ES-I3 (cell line): ENCODE measurements at regions not wholly inside any gene's neighbourhood (a gene's known extent, or its start where the extent isn't known, plus 50 kb on each side); places are given as distances from the start of the nearest gene placed in this dataset.
"Not testable (repeated sequence)": the region's sequence is repeated elsewhere in the genome, so short reads cannot be mapped to it uniquely, and the experiment has no call there.

Source experiments
- H3K36me3 ChIP-seq: 2 replicates; pipeline ENCODE4 v1.6.1; 2013; ENCODE audit warnings: mild to moderate bottlenecking, low read length, control low read depth, moderate library complexity; ENCODE audit not compliant: insufficient read depth
- H3K4me1 ChIP-seq: 2 replicates; pipeline ENCODE4 v1.6.1; 2013; ENCODE audit warnings: mild to moderate bottlenecking, control low read depth, low read length; ENCODE audit not compliant: insufficient read depth
- H3K9ac ChIP-seq: 2 replicates; pipeline ENCODE4 v1.6.1; 2013; ENCODE audit warnings: low read depth, mild to moderate bottlenecking, low read length, moderate library complexity
- H3K9me3 ChIP-seq: 2 replicates; pipeline ENCODE4 v1.6.1; 2013; ENCODE audit warnings: mild to moderate bottlenecking, low read length, moderate library complexity; ENCODE audit not compliant: control insufficient read depth, insufficient read depth

- H3K9ac ChIP-seq = peak overlapping the region; percentile 15; the same call in 1 of the 2 replicates
- not testable (repeated sequence) for H3K9me3 ChIP-seq, H3K36me3 ChIP-seq, H3K4me1 ChIP-seq
Measured at GRCh38 chr10:38401565-38401964, 307.4 kb downstream of the ZNF37A start.

- H3K9me3 ChIP-seq, H3K36me3 ChIP-seq, H3K4me1 ChIP-seq: not testable (repeated sequence)
- H3K9ac ChIP-seq = peak overlapping the region; percentile 56
Measured at GRCh38 chr10:38402442-38403346, 308.6 kb downstream of the ZNF37A start.

DNA sequence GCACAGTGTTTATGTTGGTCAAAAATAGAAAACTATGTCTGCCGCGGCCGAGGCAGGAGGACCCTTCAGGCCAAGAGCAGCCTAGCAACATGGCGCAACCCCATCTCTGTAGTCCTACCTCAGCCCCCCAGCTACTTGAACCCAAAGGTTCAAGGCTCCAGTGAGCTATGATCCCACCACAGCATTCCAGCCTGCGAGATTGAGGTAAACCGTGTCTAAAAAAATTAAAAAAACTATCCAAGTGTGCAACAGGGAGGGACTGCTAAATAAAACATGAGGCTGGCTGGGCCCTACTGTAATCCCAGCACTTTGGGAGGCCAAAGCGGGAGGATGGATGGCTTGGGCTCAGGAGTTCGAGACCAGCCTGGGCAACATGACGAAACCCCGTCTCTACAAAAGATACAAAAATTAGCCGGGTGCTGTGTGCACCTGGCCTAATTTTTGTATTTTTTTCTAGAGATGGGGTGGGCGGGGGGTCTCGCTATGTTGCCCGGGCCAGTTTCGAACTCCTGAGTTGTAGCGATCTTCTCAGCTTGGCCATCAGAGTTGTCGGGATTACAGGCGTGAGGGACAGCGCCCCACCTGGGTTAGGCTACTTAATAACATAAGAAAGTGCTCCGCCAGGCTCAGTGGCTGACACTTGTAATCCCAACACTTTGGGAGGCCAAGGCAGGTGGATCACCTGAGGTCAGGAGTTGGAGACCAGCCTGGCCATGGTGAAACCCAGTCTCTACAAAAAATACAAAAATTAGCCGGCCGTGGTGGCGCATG is 309.4 kb downstream of the ZNF37A start:
- H3K9ac ChIP-seq = peak overlapping the region; percentile 38
- H3K4me1 ChIP-seq, H3K9me3 ChIP-seq, H3K36me3 ChIP-seq: not testable (repeated sequence)

GRCh38 chr10:38423634-38424033 is 329.5 kb downstream of the ZNF37A start:
- not testable (repeated sequence) for H3K4me1 ChIP-seq, H3K36me3 ChIP-seq, H3K9ac ChIP-seq, H3K9me3 ChIP-seq

- not testable (repeated sequence) for H3K9me3 ChIP-seq, H3K9ac ChIP-seq, H3K36me3 ChIP-seq, H3K4me1 ChIP-seq
Measured at GRCh38 chr10:38430242-38430641, 336.1 kb downstream of the ZNF37A start.

GRCh38 chr10:38437359-38437758 is 343.2 kb downstream of the ZNF37A start:
- not testable (repeated sequence) for H3K4me1 ChIP-seq, H3K9me3 ChIP-seq, H3K36me3 ChIP-seq, H3K9ac ChIP-seq

DNA sequence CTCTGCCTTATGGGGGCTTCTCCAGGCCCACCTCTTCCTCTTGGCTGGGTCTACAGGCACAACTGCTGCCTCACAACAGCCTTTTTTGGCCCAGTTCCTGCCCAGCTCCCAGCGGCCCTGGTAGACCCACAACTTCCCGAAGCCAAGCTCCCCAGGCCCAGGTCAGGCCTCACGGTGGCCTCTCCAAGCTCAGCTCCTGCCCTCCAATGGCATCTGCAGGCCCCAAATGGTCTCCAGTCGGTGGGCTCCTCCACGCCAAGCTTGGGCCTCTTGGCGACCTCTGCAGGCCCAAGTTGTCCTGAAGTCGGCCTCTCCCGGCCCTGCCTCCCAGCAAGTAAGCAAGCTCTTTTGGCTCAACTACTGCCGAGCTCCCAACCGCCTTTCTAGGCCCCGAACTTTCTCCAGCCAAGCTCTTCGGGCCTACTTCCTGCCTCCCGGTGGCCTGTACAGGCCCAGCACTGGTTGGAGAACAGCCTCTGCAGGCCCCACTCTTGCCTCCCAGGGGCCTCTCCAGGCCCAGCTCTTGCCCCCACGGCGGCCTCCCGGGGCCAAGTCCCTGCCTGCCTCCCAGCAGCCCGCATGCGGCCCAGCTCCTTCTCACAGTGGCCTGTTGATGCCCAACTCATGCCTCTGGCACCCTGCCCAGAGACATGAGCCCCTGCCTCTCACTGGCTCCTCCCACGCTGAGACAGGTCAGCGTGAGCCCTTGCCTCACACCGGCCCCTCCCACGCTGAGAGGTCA is 354.6 kb downstream of the ZNF37A start:
- not testable (repeated sequence) for H3K4me1 ChIP-seq, H3K9me3 ChIP-seq, H3K9ac ChIP-seq, H3K36me3 ChIP-seq

GRCh38 chr10:38449618-38450017 is 355.5 kb downstream of the ZNF37A start:
- H3K4me1 ChIP-seq, H3K9ac ChIP-seq, H3K9me3 ChIP-seq, H3K36me3 ChIP-seq: not testable (repeated sequence)

DNA sequence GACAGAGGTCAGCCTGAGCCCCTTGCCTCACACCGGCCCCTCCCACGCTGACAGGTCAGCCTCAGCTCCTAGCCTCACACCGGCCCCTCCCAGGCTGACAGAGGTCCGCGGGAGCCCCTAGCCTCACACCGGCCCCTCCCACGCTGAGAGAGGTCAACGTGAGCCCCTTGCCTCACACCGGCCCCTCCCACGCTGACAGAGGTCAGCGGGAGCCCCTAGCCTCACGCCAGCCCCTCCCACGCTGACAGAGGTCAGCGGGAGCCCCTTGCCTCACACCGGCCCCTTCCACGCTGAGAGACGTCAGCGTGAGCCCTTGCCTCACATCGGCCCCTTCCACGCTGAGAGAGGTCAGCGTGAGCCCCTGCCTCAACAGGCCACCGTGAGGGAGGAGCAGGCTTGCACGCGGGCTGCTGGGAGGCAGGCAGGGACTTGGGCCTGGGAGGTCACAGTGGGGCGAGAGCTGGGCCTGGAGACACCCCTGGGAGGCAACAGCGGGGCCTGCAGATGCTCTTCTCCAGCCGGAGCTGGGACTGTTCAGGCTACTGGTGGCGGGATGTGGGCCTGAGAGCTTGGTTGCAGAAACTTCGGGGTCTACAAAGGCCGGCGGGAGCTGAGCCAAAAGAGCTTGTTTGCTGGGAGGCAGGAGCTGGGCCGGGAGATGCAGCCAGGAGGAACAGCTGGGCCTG is 356.4 kb downstream of the ZNF37A start:
- H3K9me3 ChIP-seq, H3K9ac ChIP-seq, H3K4me1 ChIP-seq, H3K36me3 ChIP-seq: not testable (repeated sequence)

DNA sequence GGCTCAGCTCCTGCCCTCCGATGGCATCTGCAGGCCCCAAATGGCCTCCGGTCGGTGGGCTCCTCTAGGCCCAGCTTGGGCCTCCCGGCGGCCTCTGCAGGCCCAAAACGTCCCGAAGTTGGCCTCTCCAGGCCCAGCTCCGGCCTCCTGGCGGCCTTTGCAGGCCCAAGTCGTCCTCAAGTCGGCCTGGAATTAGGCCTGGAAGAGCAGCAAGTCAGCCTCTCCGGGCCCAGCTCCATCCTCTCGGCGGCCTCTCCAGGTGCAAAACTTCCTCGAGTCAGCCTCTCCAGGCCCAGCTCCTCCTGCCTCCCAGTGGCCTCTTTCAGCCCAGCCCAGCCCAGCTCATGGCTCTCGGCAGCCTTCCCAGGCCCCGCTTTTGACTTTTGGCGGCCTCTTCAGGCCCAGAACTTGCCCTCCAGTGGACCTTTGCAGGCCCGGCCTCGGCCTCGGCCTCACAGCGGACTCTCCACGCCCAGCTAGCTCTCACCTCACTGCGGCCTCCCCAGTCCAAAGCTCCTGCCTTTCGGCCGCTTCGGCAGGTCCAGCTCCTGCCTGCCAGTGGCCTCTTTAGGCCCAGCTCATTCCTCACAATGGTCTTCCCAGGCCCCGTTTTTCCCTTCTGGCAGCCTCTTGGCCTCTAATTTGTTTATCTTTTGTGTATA is 357.3 kb downstream of the ZNF37A start:
- H3K4me1 ChIP-seq, H3K9ac ChIP-seq, H3K9me3 ChIP-seq, H3K36me3 ChIP-seq: not testable (repeated sequence)
